HepG2 (cell line): ENCODE measurements at regions not wholly inside any gene's neighbourhood (a gene's known extent, or its start where the extent isn't known, plus 50 kb on each side); places are given as distances from the start of the nearest gene placed in this dataset.

Experiments
- ATF6 ChIP-seq: sonication (generic); formaldehyde crosslinking; conservative IDR thresholded peaks from 2 replicates; pipeline ENCODE4 v1.4.0; 2020; ENCODE audit warnings: missing genetic modification reagents
- BHLHE40 ChIP-seq: IDR thresholded peaks from 2 replicates; pipeline ENCODE4 v1.6.1; 2011; ENCODE audit warnings: low read length, improper control_type of control experiment
- CTCF ChIP-seq: sonication (generic); formaldehyde crosslinking; IDR thresholded peaks from 2 replicates; pipeline ENCODE4 v1.5.0; 2020; ENCODE audit warnings: mild to moderate bottlenecking, missing genetic modification reagents, moderate library complexity
- GABPA ChIP-seq, 2 experiments: IDR thresholded peaks; 2 replicates each; pipeline ENCODE4 v1.6.1; 2011 to 2016; ENCODE audit warnings: low read depth in 2 of 2, low read length in 1 of 2, missing biosample characterization in 1 of 2, missing genetic modification characterization in 1 of 2
- JUN ChIP-seq: sonication (generic); formaldehyde crosslinking; IDR thresholded peaks from 2 replicates; pipeline ENCODE4 v1.4.0; 2020; ENCODE audit warnings: mild to moderate bottlenecking, missing genetic modification reagents
- PATZ1 ChIP-seq: sonication (generic); formaldehyde crosslinking; IDR thresholded peaks from 2 replicates; pipeline ENCODE4 v1.4.0; 2020; ENCODE audit warnings: missing genetic modification reagents
- POLR2G ChIP-seq: fragments of 200-400 bp; formaldehyde crosslinking; IDR thresholded peaks from 2 replicates; pipeline ENCODE4 v1.6.1; 2018; ENCODE audit warnings: mild to moderate bottlenecking, low read depth, low read length, moderate library complexity
- TCF7 ChIP-seq: sonication (generic); IDR thresholded peaks from 2 replicates; pipeline ENCODE4 v1.6.1; 2016; ENCODE audit warnings: antibody characterized with exemption, low read depth

DNA sequence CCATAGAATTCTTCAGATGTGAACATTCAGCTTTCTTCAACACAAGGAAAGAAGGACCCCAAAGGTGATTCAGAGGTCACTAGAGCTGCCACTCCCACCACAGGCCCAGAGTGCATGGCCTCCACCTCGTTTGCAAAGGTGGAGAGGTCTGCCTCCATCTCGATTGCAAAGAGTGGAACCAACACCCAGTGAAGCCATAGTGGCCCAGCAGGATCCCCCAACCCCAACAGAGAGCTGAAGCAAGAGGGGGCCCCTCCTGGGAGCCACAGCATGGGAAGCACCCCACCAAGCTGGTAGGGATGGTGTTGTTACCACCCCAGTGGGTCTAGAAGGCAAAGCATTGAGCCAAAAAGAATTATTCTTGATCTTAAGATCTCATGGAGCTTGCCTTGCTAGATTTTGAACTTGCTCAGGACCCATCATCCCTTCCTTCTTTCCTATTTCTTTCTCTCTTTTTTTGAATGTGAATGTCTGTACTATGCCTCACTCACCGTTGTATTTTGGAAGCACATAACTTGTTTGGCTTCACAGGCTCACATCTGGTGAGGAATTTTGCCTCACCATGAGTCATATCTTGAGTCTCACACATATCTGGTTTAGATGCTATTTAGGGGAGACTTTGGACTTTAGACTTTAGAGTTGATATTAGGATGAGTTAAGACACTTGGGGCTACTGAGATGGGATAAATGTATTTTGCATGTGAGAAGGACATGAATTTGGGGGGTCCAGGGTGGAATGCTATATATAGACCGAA is 119.2 kb downstream of the ANKRD60 start:
- TF ChIP-seq POLR2G (no peak), GABPA (IDR thresholded peaks at IDR 0.05; ENCODE audit: low read depth, low read length) (no peak), GABPA (CRISPR knock-in tag; IDR thresholded peaks at IDR 0.05; ENCODE audit: low read depth) (no peak), JUN (CRISPR knock-in tag) (no peak), PATZ1 (no peak), CTCF (CRISPR knock-in tag) (no peak), BHLHE40 (no peak), TCF7 (no peak), ATF6 (CRISPR knock-in tag) (no peak)
